Astrocyte (in vitro differentiated cells and primary cell): ENCODE measurements at regions not wholly inside any gene's neighbourhood (a gene's known extent, or its start where the extent isn't known, plus 50 kb on each side); places are given as distances from the start of the nearest gene placed in this dataset.

Experiments
- DNase-seq: peaks from one replicate; pipeline ENCODE4 v3.0.0-alpha.2; 2010; ENCODE audit warnings: low read depth
- FAIRE-seq: peaks from 2 replicates; lab custom pipeline; 2011; peaks lifted over from hg19 to GRCh38; lab: Jason Lieb, UNC
- H2AFZ ChIP-seq: 2 replicates; pipeline ENCODE4 v1.6.0; 2012; ENCODE audit warnings: low read depth, low read length, inconsistent platforms
- H3K27ac ChIP-seq: 2 replicates; pipeline ENCODE4 v1.5.1; 2011; ENCODE audit warnings: low read depth, low read length, inconsistent platforms
- H3K27me3 ChIP-seq: 2 replicates; pipeline ENCODE4 v1.6.0; 2011; ENCODE audit warnings: low read length, inconsistent platforms; ENCODE audit not compliant: insufficient read depth
- H3K36me3 ChIP-seq: 2 replicates; pipeline ENCODE4 v1.5.1; 2011; ENCODE audit warnings: low read length, inconsistent platforms; ENCODE audit not compliant: insufficient read depth
- H3K4me1 ChIP-seq: 2 replicates; pipeline ENCODE4 v1.5.1; 2011; ENCODE audit warnings: low read length, inconsistent platforms; ENCODE audit not compliant: insufficient read depth
- H3K4me2 ChIP-seq: 2 replicates; pipeline ENCODE4 v1.6.0; 2012; ENCODE audit warnings: low read length, inconsistent platforms
- H3K4me3 ChIP-seq: 2 replicates; pipeline ENCODE4 v1.5.1; 2011; ENCODE audit warnings: low read depth, mild to moderate bottlenecking, low read length, inconsistent platforms; ENCODE audit not compliant: insufficient read depth
- H3K79me2 ChIP-seq: 2 replicates; pipeline ENCODE4 v1.6.0; 2012; ENCODE audit warnings: mild to moderate bottlenecking, low read length, inconsistent platforms; ENCODE audit not compliant: insufficient read depth
- H3K9ac ChIP-seq: 2 replicates; pipeline ENCODE4 v1.6.0; 2012; ENCODE audit warnings: mild to moderate bottlenecking, low read length, inconsistent platforms
- H3K9me3 ChIP-seq: 2 replicates; pipeline ENCODE4 v1.5.1; 2012; ENCODE audit warnings: low read depth, mild to moderate bottlenecking, low read length, inconsistent platforms; ENCODE audit not compliant: insufficient read depth
- H4K20me1 ChIP-seq: 2 replicates; pipeline ENCODE4 v1.6.0; 2012; ENCODE audit warnings: low read length, inconsistent platforms; ENCODE audit not compliant: insufficient read depth
- H3K27ac Mint-ChIP-seq: one replicate; pipeline ENCODE4 v1.8.0; 2021; ENCODE audit warnings: mild to moderate bottlenecking, mixed read lengths; ENCODE audit not compliant: unreplicated experiment
- H3K27me3 Mint-ChIP-seq: one replicate; pipeline ENCODE4 v1.8.0; 2021; ENCODE audit warnings: low read depth, mixed read lengths; ENCODE audit not compliant: unreplicated experiment
- H3K36me3 Mint-ChIP-seq: one replicate; pipeline ENCODE4 v1.8.0; 2021; ENCODE audit warnings: low read depth, mixed read lengths; ENCODE audit not compliant: unreplicated experiment
- H3K4me1 Mint-ChIP-seq: one replicate; pipeline ENCODE4 v1.8.0; 2021; ENCODE audit warnings: low read depth, mixed read lengths; ENCODE audit not compliant: unreplicated experiment
- H3K4me3 Mint-ChIP-seq: one replicate; pipeline ENCODE4 v1.8.0; 2021; ENCODE audit warnings: mild to moderate bottlenecking, moderate library complexity, mixed read lengths; ENCODE audit not compliant: unreplicated experiment
- H3K9me3 Mint-ChIP-seq: one replicate; pipeline ENCODE4 v1.8.0; 2021; ENCODE audit warnings: mild to moderate bottlenecking, mixed read lengths; ENCODE audit not compliant: unreplicated experiment
- CTCF ChIP-seq: IDR thresholded peaks from 2 replicates; pipeline ENCODE4 v1.5.1; 2011; ENCODE audit warnings: low read depth, mild to moderate bottlenecking, inconsistent platforms, low read length, moderate library complexity; ENCODE audit not compliant: insufficient read depth
- EZH2 ChIP-seq: IDR thresholded peaks from 2 replicates; pipeline ENCODE4 v1.6.1; 2012; ENCODE audit warnings: mild to moderate bottlenecking, low read length, inconsistent platforms; ENCODE audit not compliant: insufficient read depth

- H3K4me1 ChIP-seq: peaks cover 6% of the 10 kb centered on the region
- peaks cover 13% of the 10 kb centered on the region for H3K27me3 ChIP-seq
- H3K79me2 ChIP-seq: no peaks in the 10 kb centered on the region
- H4K20me1 ChIP-seq: no peaks in the 10 kb centered on the region
- Mint-ChIP-seq H3K27me3 (peaks cover 44% of the 10 kb centered on the region), H3K27ac (no peak overlapping the region), H3K36me3 (no peaks in the 10 kb centered on the region), H3K4me3 (no peak overlapping the region), H3K9me3 (peaks cover 3% of the 10 kb centered on the region), H3K4me1 (no peaks in the 10 kb centered on the region)
- H3K9ac ChIP-seq: no peak overlapping the region
- H3K4me2 ChIP-seq: no peak overlapping the region
- no peak for TF ChIP-seq CTCF
- no peak for TF ChIP-seq EZH2
- H2AFZ ChIP-seq: no peak overlapping the region
- DNase-seq (no peak), FAIRE-seq (no peak)
- H3K27ac ChIP-seq: no peak overlapping the region
- no peaks in the 10 kb centered on the region for H3K9me3 ChIP-seq
- no peaks in the 10 kb centered on the region for H3K36me3 ChIP-seq
- H3K4me3 ChIP-seq: no peak overlapping the region
These were observed 288.3 kb upstream of the HABP2 start for GRCh38 chr10:113264333-113265131.

- H3K4me2 ChIP-seq: no peak overlapping the region
- Mint-ChIP-seq H3K4me3 (no peak overlapping the region), H3K9me3 (peaks cover 3% of the 10 kb centered on the region), H3K27ac (no peak overlapping the region), H3K36me3 (no peaks in the 10 kb centered on the region), H3K4me1 (no peaks in the 10 kb centered on the region), H3K27me3 (peaks cover 31% of the 10 kb centered on the region)
- no peak for FAIRE-seq
- H3K27me3 ChIP-seq: peaks cover 10% of the 10 kb centered on the region
- no peaks in the 10 kb centered on the region for H4K20me1 ChIP-seq
- H3K4me1 ChIP-seq: peaks cover 6% of the 10 kb centered on the region
- no peak overlapping the region for H2AFZ ChIP-seq
- no peak overlapping the region for H3K4me3 ChIP-seq
- H3K36me3 ChIP-seq: no peaks in the 10 kb centered on the region
- DNase-seq: no peak
- no peak overlapping the region for H3K27ac ChIP-seq
- H3K9ac ChIP-seq: no peak overlapping the region
- H3K79me2 ChIP-seq: no peaks in the 10 kb centered on the region
- TF ChIP-seq CTCF (no peak), EZH2 (no peak)
- no peaks in the 10 kb centered on the region for H3K9me3 ChIP-seq
These were observed 286.7 kb upstream of the HABP2 start for GRCh38 chr10:113266147-113266546.
